ENCODE measurements at regions not wholly inside any gene's neighbourhood (a gene's known extent, or its start where the extent isn't known, plus 50 kb on each side); places are given as distances from the start of the nearest gene placed in this dataset.

DNA sequence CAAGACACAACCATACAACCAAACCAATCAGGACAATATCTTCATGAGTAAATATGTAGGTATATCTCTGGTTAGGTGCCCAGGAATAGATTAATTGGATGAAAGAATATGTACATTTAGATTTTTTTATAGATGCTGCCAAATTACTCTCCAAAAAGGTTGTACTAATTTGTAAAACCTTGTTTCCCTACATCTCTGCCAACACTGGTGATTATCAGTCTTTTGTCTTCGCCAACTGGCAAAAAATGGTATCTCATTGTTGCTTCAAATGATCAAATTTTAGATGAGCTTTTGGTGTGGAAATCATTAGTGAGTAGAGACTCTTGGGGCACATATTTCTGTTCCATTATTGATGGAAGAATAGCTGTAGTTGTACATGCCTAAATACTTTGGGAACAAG is 90.7 kb upstream of the ELL2 start:
- DNase-seq (ENCODE audit: low read depth in 4 of 4, low spot score in 2 of 4) = no peak

GRCh38 chr5:96051401-96051830 is 89.8 kb upstream of the ELL2 start:
- DNase-seq (ENCODE audit: low read depth in 4 of 4, low spot score in 2 of 4) = no peak

- no peak for DNase-seq (ENCODE audit: low read depth in 4 of 4, low spot score in 2 of 4)
Observed at GRCh38 chr5:96050273-96050880, 88.7 kb upstream of the ELL2 start.

DNA sequence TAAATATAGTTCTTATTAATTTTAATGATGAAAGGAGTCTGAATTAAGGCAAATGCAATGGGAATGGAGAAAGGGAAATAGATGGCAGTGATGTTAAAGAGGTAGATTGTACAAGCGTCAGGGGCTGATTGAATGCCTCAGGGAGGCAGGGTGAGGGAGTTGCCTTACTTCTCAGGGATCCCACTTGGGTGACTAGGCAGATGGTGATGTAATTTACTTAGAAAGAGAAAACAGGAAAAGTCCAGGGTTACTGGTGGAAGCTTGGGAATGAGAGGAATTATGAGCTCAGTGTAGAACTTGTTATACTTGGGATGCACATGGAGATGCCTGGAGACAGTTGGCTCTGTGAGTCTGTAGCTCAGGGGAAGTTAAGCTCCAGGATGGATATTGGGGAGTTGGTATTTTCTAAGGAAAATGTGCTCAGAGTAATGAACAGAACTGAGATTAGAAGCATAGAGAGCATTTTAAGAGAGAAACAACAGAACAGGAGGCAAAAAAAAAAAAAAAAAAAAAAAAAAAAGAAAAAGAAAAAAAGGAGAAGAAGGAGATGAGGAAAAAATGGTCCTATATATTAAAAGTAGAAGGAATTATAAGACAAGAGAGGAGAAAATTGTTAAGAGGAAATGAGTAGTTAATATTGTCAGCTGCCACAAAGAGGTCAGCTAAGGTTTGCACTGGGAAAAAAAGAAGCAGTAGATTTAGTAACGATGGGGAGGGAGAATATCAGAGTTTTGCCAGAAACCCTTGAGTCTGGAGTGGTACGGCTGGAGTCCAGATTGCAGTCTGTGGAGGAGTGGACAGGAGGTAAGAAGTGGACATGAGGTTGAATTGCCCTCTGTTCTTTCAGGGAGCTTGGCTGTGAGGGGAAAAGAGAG is 88.0 kb upstream of the ELL2 start:
- DNase-seq (ENCODE audit: low read depth in 4 of 4, low spot score in 2 of 4) = no peak

DNA sequence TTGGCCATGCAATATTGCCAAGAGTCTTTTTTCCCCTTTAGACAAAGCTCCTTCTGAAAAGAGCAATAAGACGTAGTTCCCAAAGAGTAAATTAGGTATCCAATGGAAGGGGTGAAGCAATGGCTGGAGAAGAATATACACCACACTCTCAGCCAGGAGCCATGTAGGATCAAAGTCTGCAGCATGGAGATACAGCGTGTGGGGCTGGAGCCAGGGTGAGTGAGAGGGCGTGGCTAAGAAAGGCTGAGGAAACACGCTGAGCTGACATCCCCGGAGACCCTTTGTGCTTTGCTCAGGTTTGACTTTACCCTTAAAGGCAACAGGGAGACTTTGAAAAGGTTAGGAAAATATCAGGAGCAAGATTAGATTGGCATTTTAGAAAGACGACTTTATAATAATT is 87.1 kb upstream of the ELL2 start:
- no peak for DNase-seq (ENCODE audit: low read depth in 4 of 4, low spot score in 2 of 4)

- DNase-seq (ENCODE audit: low read depth in 4 of 4, low spot score in 2 of 4) = no peak
Observed at GRCh38 chr5:96045888-96046287, 84.2 kb upstream of the ELL2 start.

GRCh38 chr5:96043446-96043845 is 81.8 kb upstream of the ELL2 start:
- DNase-seq (ENCODE audit: low read depth in 4 of 4, low spot score in 2 of 4) = no peak

DNA sequence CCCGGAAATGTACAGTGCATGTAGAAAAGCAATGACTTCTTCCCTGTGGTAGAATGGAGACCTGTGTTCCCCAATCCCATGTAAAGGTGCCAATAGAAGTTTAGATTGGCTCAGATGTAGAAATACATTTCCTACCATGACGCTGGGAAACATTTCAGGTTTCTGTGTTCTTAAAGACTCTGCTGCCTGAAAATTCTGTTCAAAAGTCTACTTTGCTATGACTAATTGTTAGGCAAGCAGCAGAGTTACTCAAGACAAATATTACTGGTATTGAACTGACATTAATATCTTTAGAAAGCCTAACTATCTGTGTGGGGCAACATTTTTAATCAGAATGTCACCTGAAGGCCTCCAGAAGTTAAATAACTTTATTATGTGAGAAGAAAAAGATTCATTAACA is 75.5 kb upstream of the ELL2 start:
- DNase-seq (ENCODE audit: low read depth in 4 of 4, low spot score in 2 of 4) = no peak

GRCh38 chr5:96036301-96036700 is 74.7 kb upstream of the ELL2 start:
- DNase-seq (ENCODE audit: low read depth in 4 of 4, low spot score in 2 of 4) = no peak

DNA sequence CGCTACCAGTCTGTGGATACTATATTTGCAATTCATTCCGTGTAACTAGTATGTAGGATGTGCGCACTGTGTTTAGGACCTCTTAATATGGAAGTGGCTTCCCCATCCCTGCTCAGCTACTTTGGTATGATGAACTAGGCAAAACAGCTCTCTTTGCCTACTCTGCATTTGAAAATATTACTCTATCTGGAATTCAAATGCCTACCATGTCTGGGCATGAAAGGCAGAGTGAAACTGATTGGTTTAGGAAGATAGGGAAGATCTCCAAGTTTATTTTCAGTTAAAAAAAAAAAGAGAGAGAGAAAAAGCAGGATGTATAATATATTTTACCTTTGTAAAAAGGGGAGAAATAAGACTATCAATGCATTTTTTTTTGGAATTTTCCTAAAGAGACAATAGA is 74.1 kb upstream of the ELL2 start:
- DNase-seq (ENCODE audit: low read depth in 4 of 4, low spot score in 2 of 4) = no peak

GRCh38 chr5:96033116-96033515 is 71.5 kb upstream of the ELL2 start:
- DNase-seq (ENCODE audit: low read depth in 4 of 4, low spot score in 2 of 4) = no peak

- DNase-seq (ENCODE audit: low read depth in 4 of 4, low spot score in 2 of 4) = no peak
Observed at GRCh38 chr5:96031811-96032261, 70.2 kb upstream of the ELL2 start.

DNA sequence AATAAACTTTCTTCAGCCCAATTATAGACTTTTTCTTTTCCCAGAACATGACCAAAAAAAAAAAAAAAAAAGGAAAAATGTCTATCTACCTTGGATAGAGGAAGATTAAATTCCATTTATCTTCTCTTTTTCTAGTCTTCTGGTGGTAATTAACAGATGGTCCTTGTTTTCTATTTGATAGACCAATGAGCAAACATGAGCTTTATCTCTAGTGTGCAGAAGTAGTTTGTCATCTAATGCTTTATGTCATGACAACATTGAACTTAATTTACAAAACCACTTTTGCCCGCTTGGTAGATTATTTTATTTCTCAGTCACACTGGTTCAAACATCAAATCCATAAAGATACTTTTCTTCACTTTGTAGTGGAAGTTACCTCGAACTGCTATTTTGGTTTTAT is 69.5 kb upstream of the ELL2 start:
- no peak for DNase-seq (ENCODE audit: low read depth in 4 of 4, low spot score in 2 of 4)

GRCh38 chr5:96026406-96027041 is 64.9 kb upstream of the ELL2 start:
- DNase-seq (ENCODE audit: low read depth in 4 of 4, low spot score in 2 of 4) = no peak

GRCh38 chr5:96024683-96025475 is 63.2 kb upstream of the ELL2 start:
- no peak for DNase-seq (ENCODE audit: low read depth in 4 of 4, low spot score in 2 of 4)

DNA sequence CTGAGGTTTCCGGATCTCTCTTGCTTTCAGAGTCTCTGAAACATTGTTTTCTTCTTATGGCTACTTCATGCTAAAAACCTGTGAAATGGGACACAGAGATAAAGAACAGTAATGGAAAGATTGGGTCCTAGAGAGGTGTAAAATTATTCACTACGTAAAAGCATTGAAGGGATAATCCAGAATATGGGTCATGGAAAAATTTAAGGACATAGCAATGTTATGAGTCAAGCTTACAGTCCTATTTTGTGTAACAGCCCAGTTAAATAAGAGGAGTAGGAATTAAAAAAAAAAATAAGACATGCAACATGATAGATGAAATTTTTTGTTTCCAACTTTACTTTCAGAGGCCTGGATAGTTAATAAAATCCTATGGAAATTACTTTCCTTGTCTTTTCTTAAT is 61.9 kb upstream of the ELL2 start:
- DNase-seq (ENCODE audit: low read depth in 4 of 4, low spot score in 2 of 4) = no peak

GRCh38 chr5:96022971-96023370 is 61.3 kb upstream of the ELL2 start:
- DNase-seq (ENCODE audit: low read depth in 4 of 4, low spot score in 2 of 4) = no peak

DNA sequence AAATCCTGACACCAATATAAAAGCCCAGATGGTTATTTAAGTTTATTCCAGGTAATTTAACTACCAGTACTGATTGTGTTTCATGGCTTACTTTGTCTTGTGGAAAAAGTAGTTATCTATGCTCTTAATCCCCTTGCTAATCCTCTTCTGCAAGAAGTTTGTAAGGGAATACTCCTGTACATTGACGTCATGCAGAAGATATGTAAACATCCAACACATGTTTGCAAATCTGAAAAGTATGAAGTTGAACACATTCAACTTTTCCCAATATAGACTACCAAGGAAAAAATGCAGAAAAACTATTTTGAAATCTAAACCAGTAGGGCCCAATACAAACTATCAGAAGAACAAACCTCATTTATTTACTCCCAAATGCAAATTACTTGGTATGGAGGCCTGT is 56.3 kb upstream of the ELL2 start:
- no peak for DNase-seq (ENCODE audit: low read depth in 4 of 4, low spot score in 2 of 4)

DNA sequence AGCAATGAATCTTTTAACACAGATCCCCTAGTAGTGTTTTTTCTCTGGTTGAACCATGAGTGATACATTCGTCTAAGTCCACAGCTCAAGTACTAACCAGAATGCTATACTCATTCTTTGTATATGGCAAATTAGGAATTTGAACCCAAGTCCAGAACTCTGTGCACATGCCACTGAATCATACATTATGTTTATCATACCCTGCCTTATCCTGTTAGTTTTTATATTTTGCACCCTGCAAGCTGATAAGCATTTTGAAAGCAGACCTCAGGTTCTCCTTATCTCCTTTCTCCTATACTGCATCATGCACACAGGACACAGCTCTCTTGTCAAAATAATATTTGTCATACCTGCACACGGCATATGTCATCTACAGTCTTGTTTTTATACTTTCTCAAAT is 54.6 kb upstream of the ELL2 start:
- no peak for DNase-seq (ENCODE audit: low read depth in 4 of 4, low spot score in 2 of 4)

- DNase-seq (ENCODE audit: low read depth in 4 of 4, low spot score in 2 of 4) = no peak
Observed at GRCh38 chr5:96015709-96016108, 54.1 kb upstream of the ELL2 start.

DNA sequence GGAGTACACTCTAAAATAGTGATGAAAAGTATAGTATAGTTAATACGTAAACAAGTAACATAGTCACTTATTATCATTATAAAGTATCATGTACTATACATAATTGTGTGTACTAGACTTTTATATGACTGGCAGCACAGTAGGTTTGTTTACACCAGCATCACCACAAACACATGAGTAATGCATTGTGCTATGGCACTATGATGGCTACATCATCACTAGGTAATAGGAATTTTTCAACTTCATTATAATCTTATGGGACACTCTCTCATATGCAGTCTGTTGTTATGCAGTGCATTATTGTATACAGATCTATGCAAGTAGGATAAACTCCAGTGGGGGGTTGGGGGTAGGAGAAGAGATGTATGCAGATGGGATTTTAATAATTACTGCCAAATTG is 52.7 kb upstream of the ELL2 start:
- no peak for DNase-seq (ENCODE audit: low read depth in 4 of 4, low spot score in 2 of 4)
